ENCODE measurements at regions not wholly inside any gene's neighbourhood (a gene's known extent, or its start where the extent isn't known, plus 50 kb on each side); places are given as distances from the start of the nearest gene placed in this dataset.

GRCh38 chr12:59839514-59839913 is 243.7 kb downstream of the SLC16A7 start:
- H3K27ac ChIP-seq: no peak overlapping the region
- TF ChIP-seq CTCF (conservative IDR thresholded peaks at IDR 0.05): no peak
- TF ChIP-seq ZFX (IDR thresholded peaks at IDR 0.05): no peak

- TF ChIP-seq ZFX (IDR thresholded peaks at IDR 0.05) (no peak), CTCF (conservative IDR thresholded peaks at IDR 0.05) (0 out of 2 replicates have a peak, but pooled peaks have one; percentile 6)
- H3K27ac ChIP-seq: no peak overlapping the region
Observed at GRCh38 chr12:59843260-59843843, 247.5 kb downstream of the SLC16A7 start.

- no peak for TF ChIP-seq CTCF (conservative IDR thresholded peaks at IDR 0.05)
- TF ChIP-seq ZFX (IDR thresholded peaks at IDR 0.05): no peak
- H3K27ac ChIP-seq: no peak overlapping the region
Observed at GRCh38 chr12:59844750-59845149, 248.9 kb downstream of the SLC16A7 start.

GRCh38 chr12:59845293-59845692 is 249.5 kb downstream of the SLC16A7 start:
- no peak overlapping the region for H3K27ac ChIP-seq
- TF ChIP-seq CTCF (conservative IDR thresholded peaks at IDR 0.05) (no peak), ZFX (IDR thresholded peaks at IDR 0.05) (no peak)

- TF ChIP-seq CTCF (conservative IDR thresholded peaks at IDR 0.05) (no peak), ZFX (IDR thresholded peaks at IDR 0.05) (no peak)
- H3K27ac ChIP-seq: no peak overlapping the region
Observed at GRCh38 chr12:59847127-59847526, 251.3 kb downstream of the SLC16A7 start.

GRCh38 chr12:59850268-59850667 is 254.4 kb downstream of the SLC16A7 start:
- no peak overlapping the region for H3K27ac ChIP-seq
- TF ChIP-seq CTCF (conservative IDR thresholded peaks at IDR 0.05) (no peak), ZFX (IDR thresholded peaks at IDR 0.05) (no peak)

GRCh38 chr12:59858508-59859170 is 262.8 kb downstream of the SLC16A7 start:
- no peak for TF ChIP-seq ZFX (IDR thresholded peaks at IDR 0.05)
- TF ChIP-seq CTCF (conservative IDR thresholded peaks at IDR 0.05): no peak

More at GRCh38 chr12:59858508-59859170, 262.8 kb downstream of the SLC16A7 start:
- H3K27ac ChIP-seq: no peak overlapping the region
